ENCODE measurements at regions not wholly inside any gene's neighbourhood (a gene's known extent, or its start where the extent isn't known, plus 50 kb on each side); places are given as distances from the start of the nearest gene placed in this dataset.

DNA sequence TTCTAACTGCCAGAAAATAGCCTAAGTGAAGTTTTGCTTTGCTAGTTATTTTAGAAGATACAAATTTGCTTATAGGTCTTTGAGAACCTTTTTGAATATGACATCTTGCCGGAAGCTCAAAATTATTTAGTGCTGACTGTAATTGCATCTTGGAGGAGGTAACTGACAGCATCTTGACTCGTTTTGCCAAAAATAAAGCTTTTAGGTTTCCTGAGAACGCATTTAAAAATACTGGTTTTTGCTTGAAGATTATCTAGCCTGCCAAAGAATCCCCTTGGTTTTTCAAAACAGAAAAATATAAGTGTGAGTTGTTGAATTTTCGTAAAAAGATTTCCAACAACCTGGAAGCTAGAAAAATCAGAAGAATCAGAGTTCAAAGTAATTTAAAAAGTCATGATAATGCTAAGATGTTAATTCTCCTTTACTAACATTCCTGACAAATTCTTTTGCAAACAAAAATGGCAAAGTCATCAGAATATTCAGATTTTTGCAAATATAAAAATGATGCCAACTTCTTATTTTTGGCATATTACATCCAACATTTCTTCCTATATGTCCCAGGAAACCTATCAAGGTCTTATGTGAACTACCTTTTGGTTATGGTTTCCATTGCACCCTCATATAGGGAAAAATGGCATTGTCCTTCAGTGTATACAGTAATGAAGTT lies 178.0 kb upstream of the SLC8A1 start:
- ChIA-PET CTCF (no interaction called here), POLR2A (no interaction called here)
- H3K27ac ChIP-seq, result no peak overlapping the region
- FAIRE-seq, result peak; percentile 23
- no peaks in the 10 kb centered on the region for H3K4me1 ChIP-seq
- H3K4me2 ChIP-seq, result no peak overlapping the region
- H3K9me3 ChIP-seq, result no peaks in the 10 kb centered on the region
- TF ChIP-seq ZNF302 (CRISPR knock-in tag; IDR thresholded peaks at IDR 0.05) (no peak), MAFK (IDR thresholded peaks at IDR 0.05; ENCODE audit: partially characterized antibody) (peak; percentile 35), MAZ (IDR thresholded peaks at IDR 0.05; ENCODE audit: borderline replicate concordance, low read depth, low read length) (no peak), NPAS2 (CRISPR knock-in tag; IDR thresholded peaks at IDR 0.05; ENCODE audit: borderline replicate concordance) (no peak), CBX8 (IDR thresholded peaks at IDR 0.05) (0 out of 2 replicates have a peak, but pooled peaks have one; percentile 70)
- DNase-seq (ENCODE audit: low read depth in 1 of 2, low spot score in 1 of 2), result no peak
- WGBS (ENCODE audit: missing lambda C conversion rate), result 20% methylated on average over 4 of the region's 4 CpGs
- no peak for ATAC-seq
- H3K4me3 ChIP-seq, result no peak overlapping the region

DNA sequence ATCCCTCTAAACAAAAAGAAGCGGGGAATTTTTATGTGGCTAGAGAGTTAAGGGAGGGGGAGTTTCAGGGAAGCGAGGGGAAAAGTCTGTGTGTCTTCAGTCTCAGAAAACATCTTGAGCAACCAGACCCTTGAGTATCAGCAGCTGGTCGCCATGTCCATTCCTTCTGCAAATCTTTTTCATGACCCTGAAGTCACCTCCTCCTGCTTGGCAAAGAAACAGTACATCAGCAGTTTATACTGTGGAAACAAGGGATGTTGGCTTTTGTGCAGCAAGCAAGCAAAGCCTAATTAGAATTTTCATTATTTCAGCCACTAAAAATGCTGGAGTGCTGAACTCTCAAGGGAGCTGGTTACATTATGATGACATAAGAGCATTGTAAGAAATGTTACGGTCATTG lies 187.4 kb upstream of the SLC8A1 start:
- Histone ChIP-seq H3K9me3 (no peaks in the 10 kb centered on the region), H3K4me2 (no peak overlapping the region), H3K27ac (no peak overlapping the region), H3K4me1 (no peaks in the 10 kb centered on the region), H3K4me3 (no peak overlapping the region)
- TF ChIP-seq, protein P1, sequence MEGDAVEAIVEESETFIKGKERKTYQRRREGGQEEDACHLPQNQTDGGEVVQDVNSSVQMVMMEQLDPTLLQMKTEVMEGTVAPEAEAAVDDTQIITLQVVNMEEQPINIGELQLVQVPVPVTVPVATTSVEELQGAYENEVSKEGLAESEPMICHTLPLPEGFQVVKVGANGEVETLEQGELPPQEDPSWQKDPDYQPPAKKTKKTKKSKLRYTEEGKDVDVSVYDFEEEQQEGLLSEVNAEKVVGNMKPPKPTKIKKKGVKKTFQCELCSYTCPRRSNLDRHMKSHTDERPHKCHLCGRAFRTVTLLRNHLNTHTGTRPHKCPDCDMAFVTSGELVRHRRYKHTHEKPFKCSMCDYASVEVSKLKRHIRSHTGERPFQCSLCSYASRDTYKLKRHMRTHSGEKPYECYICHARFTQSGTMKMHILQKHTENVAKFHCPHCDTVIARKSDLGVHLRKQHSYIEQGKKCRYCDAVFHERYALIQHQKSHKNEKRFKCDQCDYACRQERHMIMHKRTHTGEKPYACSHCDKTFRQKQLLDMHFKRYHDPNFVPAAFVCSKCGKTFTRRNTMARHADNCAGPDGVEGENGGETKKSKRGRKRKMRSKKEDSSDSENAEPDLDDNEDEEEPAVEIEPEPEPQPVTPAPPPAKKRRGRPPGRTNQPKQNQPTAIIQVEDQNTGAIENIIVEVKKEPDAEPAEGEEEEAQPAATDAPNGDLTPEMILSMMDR (IDR thresholded peaks at IDR 0.05), result no peak
- TF ChIP-seq MAX (IDR thresholded peaks at IDR 0.05), result no peak
- TF ChIP-seq CEBPB (IDR thresholded peaks at IDR 0.05), result no peak
- TF ChIP-seq ELK1 (IDR thresholded peaks at IDR 0.05; ENCODE audit: low read depth, low read length), result no peak
- no peak for TF ChIP-seq ZC3H11A (IDR thresholded peaks at IDR 0.05)
- TF ChIP-seq HEYL (CRISPR knock-in tag; IDR thresholded peaks at IDR 0.05), result no peak
- no peak for TF ChIP-seq POLR2AphosphoS2 (conservative IDR thresholded peaks at IDR 0.05; ENCODE audit: low read length)
- no peak for TF ChIP-seq MAFK (IDR thresholded peaks at IDR 0.05; ENCODE audit: partially characterized antibody)
- no peak for TF ChIP-seq SREBF2 (IDR thresholded peaks at IDR 0.05)
- TF ChIP-seq SMC3 (IDR thresholded peaks at IDR 0.05), result no peak
- TF ChIP-seq, protein P2, sequence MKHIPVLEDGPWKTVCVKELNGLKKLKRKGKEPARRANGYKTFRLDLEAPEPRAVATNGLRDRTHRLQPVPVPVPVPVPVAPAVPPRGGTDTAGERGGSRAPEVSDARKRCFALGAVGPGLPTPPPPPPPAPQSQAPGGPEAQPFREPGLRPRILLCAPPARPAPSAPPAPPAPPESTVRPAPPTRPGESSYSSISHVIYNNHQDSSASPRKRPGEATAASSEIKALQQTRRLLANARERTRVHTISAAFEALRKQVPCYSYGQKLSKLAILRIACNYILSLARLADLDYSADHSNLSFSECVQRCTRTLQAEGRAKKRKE (CRISPR knock-in tag; IDR thresholded peaks at IDR 0.05; ENCODE audit: low read depth), result no peak
- no peak for TF ChIP-seq NR3C1 (IDR thresholded peaks at IDR 0.05)
- TF ChIP-seq FOSL2 (IDR thresholded peaks at IDR 0.05), result no peak
- TF ChIP-seq FOSL2 (CRISPR knock-in tag; IDR thresholded peaks at IDR 0.05), result no peak
- no peak for TF ChIP-seq HOXB5 (CRISPR knock-in tag; IDR thresholded peaks at IDR 0.05)
- no peak for TF ChIP-seq MYC (IDR thresholded peaks at IDR 0.05; ENCODE audit: borderline replicate concordance, low read length)
- WGBS (ENCODE audit: missing lambda C conversion rate), result 22% methylated on average over 4 of the region's 4 CpGs
- ChIA-PET CTCF (no interaction called here), POLR2A (no interaction called here)
- FAIRE-seq (no peak), ATAC-seq (no peak), DNase-seq (ENCODE audit: low read depth in 1 of 2, low spot score in 1 of 2) (no peak)

GRCh38 chr2:40642237-40642636 lies 190.3 kb upstream of the SLC8A1 start:
- ChIA-PET POLR2A (no interaction called here), CTCF (no interaction called here)
- FAIRE-seq (no peak), ATAC-seq (no peak), DNase-seq (ENCODE audit: low read depth in 1 of 2, low spot score in 1 of 2) (no peak)
- TF ChIP-seq FOSL2 (IDR thresholded peaks at IDR 0.05) (no peak), FOSL2 (CRISPR knock-in tag; IDR thresholded peaks at IDR 0.05) (no peak), RNF2 (IDR thresholded peaks at IDR 0.05; ENCODE audit: borderline replicate concordance, low read depth) (no peak), KDM5A (IDR thresholded peaks at IDR 0.05) (no peak), BCL3 (IDR thresholded peaks at IDR 0.05) (no peak), GATA3 (IDR thresholded peaks at IDR 0.05; ENCODE audit: borderline replicate concordance) (no peak), ESRRA (IDR thresholded peaks at IDR 0.05; ENCODE audit: borderline replicate concordance, low read length) (no peak), EHF (CRISPR knock-in tag; IDR thresholded peaks at IDR 0.05) (no peak), CEBPB (IDR thresholded peaks at IDR 0.05) (no peak)
- 32% methylated on average over 1 of the region's 1 CpG for WGBS (ENCODE audit: missing lambda C conversion rate)
- no peak overlapping the region for H3K4me3 ChIP-seq
- no peaks in the 10 kb centered on the region for H3K4me1 ChIP-seq
- H3K9me3 ChIP-seq, result no peaks in the 10 kb centered on the region
- no peak overlapping the region for H3K4me2 ChIP-seq
- no peak overlapping the region for H3K27ac ChIP-seq

All from A549 (cell line).